ENCODE measurements at regions not wholly inside any gene's neighbourhood (a gene's known extent, or its start where the extent isn't known, plus 50 kb on each side); places are given as distances from the start of the nearest gene placed in this dataset.

- TF ChIP-seq ZNF585B (tag by site-specific recombination; IDR thresholded peaks at IDR 0.05) (peak; percentile 69), ZNF16 (tag by site-specific recombination; IDR thresholded peaks at IDR 0.05; ENCODE audit: low read depth) (no peak), ZNF473 (tag by site-specific recombination; IDR thresholded peaks at IDR 0.05) (no peak), TRIM28 (IDR thresholded peaks at IDR 0.05; ENCODE audit: borderline replicate concordance, low read length) (peak; percentile 80), SETDB1 (IDR thresholded peaks at IDR 0.05; ENCODE audit: insufficient read length, low read length) (peak; percentile 86), WT1 (tag by site-specific recombination; IDR thresholded peaks at IDR 0.05) (no peak), ZNF501 (tag by site-specific recombination; IDR thresholded peaks at IDR 0.05) (no peak), ZNF548 (tag by site-specific recombination; IDR thresholded peaks at IDR 0.05) (no peak)
- H3K4me3 ChIP-seq (ENCODE audit: low read depth, low read length) = no peak overlapping the region
- CTCF ChIA-PET = no interaction called here
- POLR2A ChIA-PET = no interaction called here
- no peaks in the 10 kb centered on the region for H3K9me3 ChIP-seq (ENCODE audit: control insufficient read depth, insufficient read depth, low read depth, low read length)
- H3K36me3 ChIP-seq (ENCODE audit: control insufficient read depth in 2 of 2, insufficient read depth in 1 of 2, low read length in 2 of 2) = no peaks in the 10 kb centered on the region
- no peak overlapping the region for H3K27ac ChIP-seq (ENCODE audit: extremely low read depth, low read depth, low read length)
- H3K4me1 ChIP-seq (ENCODE audit: control insufficient read depth, insufficient read depth, low read length) = no peaks in the 10 kb centered on the region
Measured at GRCh38 chr14:85054178-85054577, 475.8 kb upstream of the FLRT2 start.

- ChIA-PET POLR2A (no interaction called here), CTCF (interaction anchor here (0.6 to 1.6 kb wide), 2 partner anchors 10 to 77 kb away, joined by 3 read pairs; no protein-coding TSS in a partner anchor)
- no peaks in the 10 kb centered on the region for H3K4me1 ChIP-seq (ENCODE audit: control insufficient read depth, insufficient read depth, low read length)
- no peaks in the 10 kb centered on the region for H3K9me3 ChIP-seq (ENCODE audit: control insufficient read depth, insufficient read depth, low read depth, low read length)
- TF ChIP-seq ZNF654 (tag by site-specific recombination; IDR thresholded peaks at IDR 0.05; ENCODE audit: low read depth) (no peak), ZNF76 (tag by site-specific recombination; IDR thresholded peaks at IDR 0.05; ENCODE audit: borderline replicate concordance, low read depth) (no peak), ZNF707 (tag by site-specific recombination; IDR thresholded peaks at IDR 0.05) (no peak), ZFHX2 (tag by site-specific recombination; conservative IDR thresholded peaks at IDR 0.05) (no peak), ZNF610 (tag by site-specific recombination; IDR thresholded peaks at IDR 0.05; ENCODE audit: borderline replicate concordance) (no peak), ZEB2 (tag by site-specific recombination; IDR thresholded peaks at IDR 0.05) (no peak), ZNF585B (tag by site-specific recombination; IDR thresholded peaks at IDR 0.05) (no peak), ZNF580 (tag by site-specific recombination; IDR thresholded peaks at IDR 0.05) (no peak), ZFP69B (tag by site-specific recombination; IDR thresholded peaks at IDR 0.05) (no peak), ZNF449 (tag by site-specific recombination; IDR thresholded peaks at IDR 0.05) (no peak), ZNF704 (tag by site-specific recombination; IDR thresholded peaks at IDR 0.05) (no peak), HOXC10 (CRISPR knock-in tag; IDR thresholded peaks at IDR 0.05) (no peak), ZNF555 (tag by site-specific recombination; conservative IDR thresholded peaks at IDR 0.05) (no peak), TRIM28 (IDR thresholded peaks at IDR 0.05; ENCODE audit: borderline replicate concordance, low read length) (no peak), ZNF692 (tag by site-specific recombination; IDR thresholded peaks at IDR 0.05) (no peak), ZNF777 (tag by site-specific recombination; IDR thresholded peaks at IDR 0.05; ENCODE audit: borderline replicate concordance) (no peak), ZBTB49 (tag by site-specific recombination; IDR thresholded peaks at IDR 0.05; ENCODE audit: low read depth) (no peak)
- no peak overlapping the region for H3K4me3 ChIP-seq (ENCODE audit: low read depth, low read length)
- H3K36me3 ChIP-seq (ENCODE audit: control insufficient read depth in 2 of 2, insufficient read depth in 1 of 2, low read length in 2 of 2) = no peaks in the 10 kb centered on the region
- no peak overlapping the region for H3K27ac ChIP-seq (ENCODE audit: extremely low read depth, low read depth, low read length)
Measured at GRCh38 chr14:85056267-85056666, 473.7 kb upstream of the FLRT2 start.
